ENCODE measurements at regions not wholly inside any gene's neighbourhood (a gene's known extent, or its start where the extent isn't known, plus 50 kb on each side); places are given as distances from the start of the nearest gene placed in this dataset.
"Not testable (repeated sequence)": the region's sequence is repeated elsewhere in the genome, so short reads cannot be mapped to it uniquely, and the experiment has no call there.

DNA sequence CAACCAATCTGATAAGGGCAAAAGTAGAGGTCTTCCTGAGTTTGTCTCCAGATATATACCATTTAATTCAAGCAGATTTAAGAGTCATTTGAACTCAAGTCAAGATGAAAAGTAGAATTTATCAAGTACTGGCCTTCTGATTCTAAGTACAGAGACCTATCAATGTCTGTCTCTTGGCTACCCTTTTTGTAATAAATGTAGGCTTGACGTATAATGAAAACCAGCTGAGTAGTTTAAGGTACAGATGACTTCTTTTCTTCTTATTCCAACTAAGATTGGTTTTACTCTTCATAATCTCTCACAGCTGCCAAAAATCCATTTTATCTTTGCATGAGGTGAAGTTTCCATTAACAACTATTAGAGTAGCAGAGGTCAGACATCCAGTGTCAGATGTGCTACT, 867.6 kb downstream of the FAT4 start:
- DNase-seq = no peak

DNA sequence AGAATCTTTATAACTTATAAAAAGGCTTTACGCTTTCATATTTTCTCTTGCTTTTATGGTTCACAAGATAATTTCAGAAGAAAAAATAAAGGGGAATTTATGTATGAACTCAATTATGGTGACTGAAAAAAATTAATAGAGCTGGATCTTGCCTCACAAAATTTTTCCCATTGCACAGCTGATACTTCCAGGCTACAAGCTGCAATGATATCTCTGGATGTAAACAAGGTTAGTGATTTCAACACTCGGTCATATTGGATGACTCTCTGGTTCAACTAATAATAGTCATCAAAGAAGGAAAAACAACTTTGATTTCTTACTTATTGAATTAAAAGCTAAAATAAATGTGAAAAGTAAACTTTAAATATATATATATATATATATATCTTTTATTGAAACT, 868.0 kb downstream of the FAT4 start:
- DNase-seq = no peak

DNA sequence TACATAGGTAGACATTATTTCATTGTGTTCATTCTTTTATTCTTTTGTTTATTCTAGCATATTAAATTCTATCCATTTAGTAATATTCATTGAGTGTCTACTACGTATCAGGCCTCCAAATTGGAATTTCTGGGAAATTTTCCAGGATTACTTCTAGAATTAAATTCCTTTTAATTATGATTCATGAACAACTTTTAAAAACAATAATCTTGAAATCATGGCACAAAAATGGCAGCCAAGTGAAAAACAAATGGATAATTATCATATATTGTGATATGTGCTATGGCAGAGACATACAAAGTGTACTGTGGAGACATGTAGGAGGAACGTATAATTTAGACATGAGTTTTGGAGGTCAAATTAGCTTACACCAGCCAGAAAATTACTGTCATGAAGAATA, 868.5 kb downstream of the FAT4 start:
- no peak for DNase-seq

DNA sequence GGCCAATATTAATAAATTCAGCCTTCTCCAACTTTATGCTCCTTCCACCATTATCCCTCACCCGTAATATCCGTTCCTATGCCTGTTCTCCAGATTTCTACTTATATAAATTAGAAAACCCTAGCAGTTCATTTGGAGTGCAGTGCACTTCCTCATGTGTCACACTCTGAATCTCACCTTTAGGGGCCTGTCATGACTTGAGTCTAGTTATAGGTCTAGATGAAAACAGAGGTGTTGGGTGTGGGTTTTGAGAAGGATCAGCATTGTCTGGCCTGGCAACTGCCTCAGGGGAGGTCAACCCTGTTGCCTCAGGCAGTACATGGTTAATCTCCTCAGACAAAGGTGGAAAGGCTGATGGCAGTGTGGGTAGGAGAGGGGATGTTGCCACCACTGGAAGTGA, 876.8 kb downstream of the FAT4 start:
- DNase-seq = no peak

DNA sequence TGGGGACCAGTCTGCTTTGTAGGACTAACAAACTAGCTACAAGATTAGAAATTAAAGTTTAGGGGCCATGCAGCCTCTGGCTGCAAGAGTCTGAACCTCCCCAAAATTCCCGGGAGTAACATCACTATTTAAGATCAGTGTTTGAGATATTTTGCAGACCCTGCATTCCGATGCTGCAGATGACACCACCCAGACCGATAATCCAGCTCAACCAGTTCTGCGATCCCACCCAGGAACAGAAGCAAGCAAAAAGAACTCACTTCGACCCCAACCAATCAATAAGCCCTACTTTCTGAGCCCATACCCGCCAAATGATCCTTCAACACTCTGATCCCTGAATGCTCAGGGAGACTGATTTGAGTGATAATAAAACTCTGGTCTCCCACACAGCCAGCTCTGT, 877.8 kb downstream of the FAT4 start:
- no peak for DNase-seq

DNA sequence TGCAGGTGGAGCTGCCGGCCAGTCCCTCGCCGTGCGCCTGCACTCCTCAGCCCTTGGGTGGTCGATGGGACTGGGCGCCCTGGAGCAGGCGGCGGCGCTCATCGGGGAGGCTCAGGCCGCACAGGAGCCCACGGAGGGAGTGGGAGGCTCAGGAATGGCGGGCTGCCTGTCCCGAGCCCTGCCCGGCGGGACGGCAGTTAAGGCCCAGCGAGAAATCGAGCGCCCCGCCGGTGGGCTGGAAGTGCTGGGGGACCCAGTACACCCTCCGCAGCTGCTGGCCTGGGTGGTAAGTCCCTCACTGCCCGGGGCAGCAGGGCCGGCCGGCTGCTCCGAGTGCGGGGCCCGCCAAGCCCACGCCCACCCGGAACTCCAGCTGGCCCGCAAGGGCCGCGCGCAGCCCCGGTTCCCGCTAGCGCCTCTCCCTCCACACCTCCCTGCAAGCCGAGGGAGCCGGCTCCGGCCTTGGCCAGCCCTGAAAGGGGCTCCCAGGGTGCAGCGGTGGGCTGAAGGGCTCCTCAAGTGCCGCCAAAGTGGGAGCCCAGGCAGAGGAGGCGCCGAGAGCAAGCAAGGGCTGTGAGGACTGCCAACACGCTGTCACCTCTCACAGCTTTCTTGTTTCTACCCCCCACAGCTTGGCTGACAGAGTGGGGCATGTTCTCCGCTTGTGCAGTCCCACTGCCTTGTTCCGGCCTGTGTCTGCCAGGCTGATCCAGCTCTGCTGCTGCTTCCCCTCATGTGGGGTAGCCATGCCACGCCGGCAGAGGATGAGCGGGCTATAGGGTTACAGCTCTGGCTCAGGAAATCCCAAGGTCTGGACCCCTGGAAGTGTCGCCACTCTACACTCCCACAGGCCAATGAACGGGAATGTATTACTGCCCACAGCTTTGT, 886.7 kb downstream of the FAT4 start:
- DNase-seq = not testable (repeated sequence)

DNA sequence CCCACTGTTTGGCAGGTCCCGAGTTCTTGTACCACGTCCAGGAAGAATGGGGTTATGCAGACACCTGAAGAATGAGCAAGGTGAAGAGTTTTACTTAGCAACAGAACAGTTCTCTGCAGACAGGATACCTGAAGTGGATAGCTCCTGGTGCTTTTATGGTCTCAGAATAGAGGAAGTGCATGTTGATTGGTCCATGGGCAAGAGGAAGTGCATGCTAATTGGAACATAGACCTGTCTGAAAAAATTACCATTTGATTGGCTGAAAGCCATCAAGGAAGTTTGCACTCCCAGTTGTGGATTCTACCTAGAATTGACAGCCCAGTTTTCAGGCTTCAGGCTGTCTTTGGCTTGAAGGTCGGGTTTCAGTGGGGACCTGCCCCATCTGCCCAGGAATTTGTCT, 887.5 kb downstream of the FAT4 start:
- no peak for DNase-seq

DNA sequence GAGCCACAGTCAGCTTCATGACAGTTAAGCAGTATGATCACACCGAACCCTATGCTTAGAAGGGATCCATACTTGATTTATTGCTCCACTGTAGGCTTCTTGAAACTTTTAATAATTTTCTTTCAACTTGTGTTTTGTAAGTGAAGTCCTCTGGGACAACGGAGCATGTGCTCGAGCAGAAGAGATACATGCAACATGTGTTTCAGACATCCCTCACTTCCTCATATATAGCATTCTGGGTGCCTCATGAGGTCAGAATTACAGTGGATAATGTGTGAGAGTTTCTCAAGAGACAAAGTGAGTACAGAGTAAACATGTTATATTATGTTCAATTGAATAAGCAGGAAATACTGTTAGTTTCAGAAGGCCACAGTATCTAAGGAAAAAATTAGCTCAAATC, 893.2 kb downstream of the FAT4 start:
- DNase-seq = no peak

DNA sequence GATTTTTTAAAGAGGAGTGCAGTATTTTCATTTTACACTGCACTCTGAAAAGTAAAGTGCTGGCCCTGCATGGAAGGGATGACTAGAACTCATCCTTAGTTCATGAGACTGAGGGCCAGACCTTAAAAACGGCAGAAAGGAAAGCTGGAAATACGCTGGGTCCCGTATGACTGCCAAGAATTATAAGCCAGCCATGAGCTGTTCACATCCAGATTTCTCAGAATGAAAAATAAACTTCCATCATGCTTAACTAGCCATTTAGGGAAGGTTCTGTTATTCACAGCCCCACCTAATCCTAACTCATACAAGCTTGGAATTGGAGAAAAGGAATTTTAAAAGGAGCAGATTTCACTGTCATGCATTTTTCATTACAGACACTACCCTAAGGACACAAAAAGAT, 894.4 kb downstream of the FAT4 start:
- no peak for DNase-seq

DNA sequence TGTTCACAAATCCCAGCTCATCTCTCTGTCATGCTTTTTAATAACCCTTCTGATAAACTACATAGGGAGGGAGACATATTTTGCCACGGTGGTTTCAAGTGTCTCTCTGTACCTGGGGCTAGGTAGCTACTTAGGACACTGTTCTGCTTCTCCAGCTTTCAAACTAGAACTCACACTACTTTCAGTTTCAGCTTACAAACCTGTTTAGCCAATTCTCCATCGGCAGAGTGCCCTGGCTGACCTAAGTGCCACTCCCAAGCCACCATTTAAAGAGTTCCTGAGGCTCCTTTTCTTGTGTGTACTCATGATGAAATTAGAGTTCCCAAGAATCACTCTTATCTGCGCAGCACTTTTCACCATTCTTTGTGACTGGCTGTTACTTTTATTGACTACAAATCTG, 899.2 kb downstream of the FAT4 start:
- DNase-seq = no peak

DNA sequence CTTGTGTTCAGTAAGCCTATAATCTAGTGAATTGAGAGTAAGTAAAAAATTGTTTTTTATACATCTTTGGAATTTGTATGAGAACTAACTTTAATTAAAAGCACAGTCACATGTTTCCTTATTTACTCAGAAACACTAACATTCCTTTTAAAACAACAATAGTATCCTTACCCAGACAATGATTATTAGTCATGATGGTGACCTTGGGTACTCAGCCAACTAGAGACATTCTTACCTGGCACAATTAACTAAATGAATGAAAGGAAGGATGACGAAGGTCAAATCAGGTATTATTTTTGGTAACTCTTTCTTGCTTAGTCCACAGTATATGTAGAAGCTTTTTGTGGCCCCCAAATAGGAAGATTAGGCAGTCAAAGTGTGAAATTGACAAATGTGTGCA, 901.0 kb downstream of the FAT4 start:
- no peak for DNase-seq

DNA sequence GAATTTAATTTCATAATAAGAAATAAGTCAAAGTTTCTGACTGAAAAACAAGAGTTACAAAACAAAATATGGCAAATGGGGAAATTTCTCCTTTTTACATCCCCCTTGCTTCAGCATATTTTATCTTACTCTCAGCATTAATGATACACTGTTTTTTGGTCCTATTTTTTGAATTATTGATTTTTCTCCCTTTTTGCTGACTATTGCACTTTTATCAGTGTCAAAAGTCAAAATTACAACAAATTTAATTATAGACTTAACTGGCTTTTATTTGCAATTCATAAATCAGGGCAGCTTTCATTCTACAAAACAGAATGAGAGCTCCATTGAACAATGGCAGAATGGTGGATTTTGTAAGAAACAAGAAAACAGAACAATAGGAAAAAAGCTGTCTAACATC, 901.9 kb downstream of the FAT4 start:
- DNase-seq = no peak

DNA sequence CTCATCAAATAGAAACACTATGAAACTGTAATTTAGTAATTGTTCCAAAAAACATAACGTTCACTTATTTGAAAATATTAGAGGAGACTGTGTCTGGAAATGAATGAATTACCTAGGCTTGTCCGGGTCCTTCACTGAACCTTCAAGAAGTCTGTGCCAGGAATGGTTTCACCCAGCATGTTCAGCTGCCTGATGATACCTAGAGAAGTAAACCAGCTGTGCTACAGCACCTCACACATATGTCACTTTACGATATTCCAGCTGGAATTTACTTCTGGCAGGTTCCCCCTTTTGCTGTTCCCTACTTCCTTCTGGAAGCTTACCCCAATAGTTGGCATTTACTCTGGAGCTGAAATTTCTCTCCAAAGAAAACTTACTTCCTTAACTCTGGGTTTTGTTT, 906.5 kb downstream of the FAT4 start:
- DNase-seq = no peak

DNA sequence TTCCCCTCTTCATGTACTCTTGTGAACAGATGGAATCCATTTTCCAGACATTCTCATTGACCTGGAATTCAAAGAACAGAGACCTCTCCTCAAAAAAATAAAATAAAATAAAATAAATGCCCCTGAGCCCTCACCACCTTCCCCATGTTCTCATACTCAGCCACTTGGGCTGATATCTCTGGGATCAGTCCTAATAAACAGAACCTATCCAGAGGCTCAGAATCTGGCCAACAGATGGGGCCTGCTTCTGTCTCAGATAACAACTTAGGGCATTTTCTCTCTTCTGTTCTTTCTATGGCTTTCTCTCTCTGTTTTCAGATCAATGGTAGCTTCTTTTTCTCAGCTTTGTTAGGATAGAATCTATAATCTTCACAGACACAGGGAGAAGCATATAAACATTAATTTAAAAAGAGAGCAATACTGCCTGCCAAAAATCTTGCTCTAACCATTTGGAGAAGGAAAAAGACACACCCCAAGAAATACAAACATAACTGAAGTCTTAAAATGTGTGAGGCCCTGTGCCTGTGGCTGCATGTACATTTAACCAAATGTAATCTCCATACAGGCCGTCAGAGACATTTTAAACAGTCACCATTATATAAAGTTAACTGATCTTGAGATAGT, 907.1 kb downstream of the FAT4 start:
- DNase-seq = no peak

DNA sequence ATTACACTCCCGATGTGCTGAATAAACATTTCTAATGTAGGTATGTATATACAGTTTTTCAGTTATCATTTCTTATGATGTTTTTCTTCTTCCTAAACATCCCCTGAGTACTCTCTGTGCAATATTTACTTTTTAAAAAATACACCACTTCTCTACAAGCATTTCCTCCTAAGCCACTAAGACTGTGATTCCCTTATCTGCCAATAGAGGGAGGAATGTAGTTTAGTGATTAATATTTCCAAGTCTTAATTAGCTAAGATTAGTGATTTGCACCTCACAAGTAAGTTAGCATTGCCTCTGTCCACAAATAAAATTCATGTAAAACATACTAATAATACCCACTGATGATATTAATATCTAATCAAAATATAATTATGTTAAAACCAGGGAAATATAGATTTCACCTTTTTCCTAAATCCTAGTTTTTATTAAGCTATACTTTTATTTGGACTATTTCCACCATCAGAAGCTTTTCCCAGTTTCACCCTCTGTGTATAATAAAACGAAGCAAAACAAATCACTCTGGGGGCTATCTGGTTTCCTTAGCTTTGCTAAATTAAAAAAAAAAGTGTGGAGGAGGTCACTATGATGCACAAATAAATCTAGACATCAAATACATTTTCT, 909.1 kb downstream of the FAT4 start:
- peak; percentile 19 for DNase-seq

DNA sequence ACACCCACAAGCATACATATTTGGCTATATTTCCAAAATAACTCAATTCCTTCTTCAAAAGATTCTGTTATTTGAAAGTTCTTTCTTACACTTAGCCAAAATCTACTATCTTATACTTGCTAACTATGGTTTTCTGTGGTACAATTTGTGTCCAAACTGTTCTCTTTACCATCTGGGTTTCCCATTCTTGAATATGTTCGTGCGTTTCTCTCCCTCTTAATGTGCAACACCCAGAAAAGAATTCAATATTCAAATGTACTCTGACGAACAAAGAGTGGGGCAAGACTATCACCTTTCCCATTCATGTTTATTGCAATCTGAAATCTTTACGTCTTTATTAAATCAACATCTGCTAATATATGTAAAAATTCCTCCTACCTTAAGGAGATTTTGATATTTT, 912.7 kb downstream of the FAT4 start:
- DNase-seq = no peak

DNA sequence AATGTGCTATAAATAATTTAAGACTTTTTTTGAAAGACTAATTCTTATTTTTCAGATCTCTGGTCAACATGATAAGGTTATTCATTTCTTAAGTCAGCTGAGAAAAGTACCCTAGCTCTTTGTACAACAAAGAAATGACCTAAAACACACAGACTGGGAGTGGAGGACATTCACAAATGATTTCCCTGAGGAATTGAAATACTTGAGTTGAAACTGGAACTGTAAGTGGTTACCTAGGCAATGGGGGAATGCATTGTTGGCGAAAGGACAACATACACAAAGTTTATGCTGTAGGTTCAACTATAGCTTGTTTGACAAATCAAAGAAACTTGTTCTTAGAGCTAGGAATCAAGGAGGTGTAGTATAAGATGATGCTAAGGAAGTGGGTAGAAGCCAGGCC, 915.5 kb downstream of the FAT4 start:
- no peak for DNase-seq

DNA sequence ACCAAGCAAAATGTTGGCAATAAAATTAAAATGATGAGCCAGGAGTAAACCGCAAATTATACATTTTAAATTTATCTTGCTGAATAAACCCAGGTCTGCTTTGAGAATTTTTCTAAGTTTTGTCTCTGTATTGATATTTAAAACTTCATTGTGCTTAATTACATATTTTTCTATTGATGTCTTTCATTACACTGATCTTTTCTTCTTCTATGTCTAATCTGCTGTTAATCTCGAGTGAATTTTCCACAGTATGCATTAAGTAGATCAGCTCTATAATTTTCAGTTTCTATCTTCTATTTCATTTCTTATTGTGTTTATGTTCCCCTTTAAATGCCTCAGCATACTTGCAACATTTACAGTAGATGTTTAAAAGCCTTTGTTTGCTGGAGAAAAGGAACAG, 918.7 kb downstream of the FAT4 start:
- no peak for DNase-seq

DNA sequence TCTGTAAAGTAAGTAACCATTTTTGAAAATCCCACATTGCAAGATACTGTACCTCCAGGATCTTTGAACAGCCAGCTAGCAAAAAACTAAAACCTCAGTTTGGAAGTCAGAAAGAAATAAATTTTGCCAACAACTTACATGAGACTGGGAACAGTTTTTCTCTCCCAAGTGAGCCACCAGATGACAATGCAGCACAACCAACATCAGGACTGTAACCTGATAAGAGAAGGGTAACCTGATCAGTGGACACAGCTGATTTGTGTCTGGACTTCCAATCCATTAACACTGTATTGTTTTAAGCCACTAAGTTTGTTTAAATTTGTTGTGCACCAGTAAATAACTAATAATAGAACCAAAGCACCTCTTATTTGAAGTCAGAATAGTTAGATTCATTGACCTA, 923.3 kb downstream of the FAT4 start:
- DNase-seq = no peak

DNA sequence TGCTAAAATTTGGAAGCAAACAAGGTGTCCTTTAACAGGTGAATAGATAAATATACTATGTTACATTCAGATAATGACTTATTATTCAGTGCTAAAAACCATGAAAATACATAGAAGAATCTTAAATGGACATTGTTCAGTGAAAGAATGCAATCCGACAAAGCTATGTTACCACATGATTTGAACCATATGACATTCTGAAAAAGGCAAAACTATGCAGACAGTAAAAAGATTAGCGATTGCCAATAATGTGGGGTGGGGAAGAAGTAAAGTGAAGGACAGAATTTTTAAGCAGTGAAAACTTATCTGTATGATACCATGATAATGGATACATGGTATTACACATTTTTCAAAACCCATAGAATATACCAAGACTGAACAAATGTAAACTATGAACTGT, 926.9 kb downstream of the FAT4 start:
- no peak for DNase-seq

DNA sequence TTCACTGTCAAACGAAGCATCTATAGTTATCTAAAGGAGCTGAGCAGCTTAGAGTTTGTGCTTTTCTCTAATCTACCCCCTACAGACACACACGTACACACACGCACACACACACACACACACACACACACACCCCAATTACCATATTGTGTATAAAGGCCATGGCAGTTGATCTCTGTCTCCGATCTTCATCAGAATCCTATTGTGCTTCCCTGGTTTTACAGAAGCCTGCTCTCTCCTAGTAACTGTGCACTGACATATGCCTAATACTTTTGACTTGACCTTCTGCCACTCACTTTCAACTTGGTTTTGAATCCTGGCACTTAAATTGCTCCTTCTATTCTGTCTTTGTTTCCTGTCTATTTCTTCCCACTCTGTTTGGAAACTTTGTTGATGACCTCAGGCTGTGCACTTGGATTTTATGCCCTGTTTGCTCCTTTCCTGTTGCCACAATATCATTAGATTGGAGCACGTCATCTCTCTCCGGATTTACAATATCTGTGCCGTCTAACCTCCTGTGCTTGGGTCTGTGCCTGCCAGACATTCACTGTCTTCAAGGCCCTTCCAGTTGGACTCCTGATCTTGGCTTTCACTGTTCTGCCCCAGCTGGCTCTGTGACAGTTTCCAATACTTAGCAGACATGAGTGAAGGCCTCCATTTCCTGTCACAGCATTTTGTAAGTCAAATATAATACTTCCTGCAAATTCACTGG, 928.1 kb downstream of the FAT4 start:
- no peak for DNase-seq

DNA sequence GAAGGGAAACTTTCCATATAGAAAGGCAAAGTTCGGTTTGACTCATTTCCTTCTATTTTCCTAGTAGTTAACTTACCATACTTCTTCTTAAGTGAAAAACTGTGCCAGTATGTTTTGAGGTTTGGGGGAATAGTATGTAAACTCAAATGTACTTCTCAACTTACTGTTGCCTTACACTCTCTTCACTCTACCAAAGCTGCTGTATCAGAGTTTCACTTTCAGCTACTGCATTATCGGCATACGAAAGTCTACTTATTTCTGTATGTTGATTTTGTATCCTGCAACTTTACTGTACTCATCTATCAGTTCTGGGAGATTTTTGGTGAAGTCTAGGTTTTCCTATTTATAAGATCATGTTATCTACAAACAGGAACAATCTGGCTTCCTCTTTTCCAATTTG, 932.7 kb downstream of the FAT4 start:
- DNase-seq = no peak

DNA sequence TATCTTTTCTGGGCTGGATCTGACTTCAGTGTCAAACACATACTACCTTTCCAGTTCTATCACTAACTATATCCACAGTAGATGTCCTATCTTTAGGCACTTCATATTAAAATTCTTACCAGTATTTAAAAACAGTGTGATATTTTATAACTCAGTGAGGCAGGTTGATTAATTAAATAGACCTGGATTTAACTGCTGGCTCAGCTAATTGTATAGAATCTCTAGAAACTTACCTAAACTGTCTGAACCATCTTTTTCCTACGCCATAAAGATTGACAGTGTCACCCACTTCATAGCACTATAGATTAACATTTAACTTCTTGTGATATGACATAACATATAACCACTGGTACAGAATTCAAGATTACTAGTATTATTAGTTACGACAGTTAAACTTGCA, 935.3 kb downstream of the FAT4 start:
- DNase-seq = no peak

DNA sequence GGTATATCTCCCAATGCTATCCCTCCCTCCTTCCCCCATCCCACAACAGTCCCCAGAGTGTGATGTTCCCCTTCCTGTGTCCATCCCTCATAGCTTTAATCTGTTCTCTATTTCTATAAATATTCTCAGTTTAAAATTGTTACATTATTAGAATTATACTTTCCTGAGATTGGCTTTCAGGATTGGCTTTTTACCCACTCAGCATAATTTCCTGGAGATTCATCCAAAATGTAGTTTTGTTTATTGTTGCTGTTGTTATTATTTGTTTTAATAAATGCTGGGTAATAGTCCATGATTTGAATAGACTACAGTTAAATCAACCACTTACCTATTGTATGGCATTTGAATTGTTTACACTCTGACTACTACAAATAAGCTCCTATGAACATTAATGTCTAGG, 936.4 kb downstream of the FAT4 start:
- DNase-seq = no peak
